ENCODE measurements at regions not wholly inside any gene's neighbourhood (a gene's known extent, or its start where the extent isn't known, plus 50 kb on each side); places are given as distances from the start of the nearest gene placed in this dataset.

- peak; percentile 61 for DNase-seq (ENCODE audit: low spot score)
Observed at GRCh38 chr16:66315210-66315825, 51.2 kb upstream of the CDH5 start.

GRCh38 chr16:66311306-66311705, 55.2 kb upstream of the CDH5 start:
- no peak for DNase-seq (ENCODE audit: low spot score)

- no peak for DNase-seq (ENCODE audit: low spot score)
Observed at GRCh38 chr16:66309215-66309807, 57.2 kb upstream of the CDH5 start.

GRCh38 chr16:66308096-66308495, 58.4 kb upstream of the CDH5 start:
- DNase-seq (ENCODE audit: low spot score): no peak

- DNase-seq (ENCODE audit: low spot score): no peak
Observed at GRCh38 chr16:66306366-66307150, 59.9 kb upstream of the CDH5 start.

GRCh38 chr16:66304961-66305360, 61.5 kb upstream of the CDH5 start:
- DNase-seq (ENCODE audit: low spot score): no peak

GRCh38 chr16:66304151-66304550, 62.3 kb upstream of the CDH5 start:
- DNase-seq (ENCODE audit: low spot score): no peak

GRCh38 chr16:66300501-66300900, 66.0 kb upstream of the CDH5 start:
- DNase-seq (ENCODE audit: low spot score): no peak

- no peak for DNase-seq (ENCODE audit: low spot score)
Observed at GRCh38 chr16:66300037-66300436, 66.5 kb upstream of the CDH5 start.

- DNase-seq (ENCODE audit: low spot score): no peak
Observed at GRCh38 chr16:66299349-66299748, 67.1 kb upstream of the CDH5 start.

GRCh38 chr16:66298571-66299120, 67.8 kb upstream of the CDH5 start:
- DNase-seq (ENCODE audit: low spot score): no peak

- DNase-seq (ENCODE audit: low spot score): no peak
Observed at GRCh38 chr16:66298006-66298405, 68.5 kb upstream of the CDH5 start.

- DNase-seq (ENCODE audit: low spot score): no peak
Observed at GRCh38 chr16:66296591-66296990, 69.9 kb upstream of the CDH5 start.

GRCh38 chr16:66295761-66296546, 70.5 kb upstream of the CDH5 start:
- DNase-seq (ENCODE audit: low spot score): no peak

GRCh38 chr16:66295213-66295612, 71.3 kb upstream of the CDH5 start:
- DNase-seq (ENCODE audit: low spot score): no peak

GRCh38 chr16:66294507-66294906, 72.0 kb upstream of the CDH5 start:
- no peak for DNase-seq (ENCODE audit: low spot score)

- DNase-seq (ENCODE audit: low spot score): no peak
Observed at GRCh38 chr16:66293932-66294331, 72.6 kb upstream of the CDH5 start.

- DNase-seq (ENCODE audit: low spot score): no peak
Observed at GRCh38 chr16:66293207-66293735, 73.2 kb upstream of the CDH5 start.

GRCh38 chr16:66292241-66292935, 74.1 kb upstream of the CDH5 start:
- DNase-seq (ENCODE audit: low spot score): no peak

- no peak for DNase-seq (ENCODE audit: low spot score)
Observed at GRCh38 chr16:66291833-66292232, 74.7 kb upstream of the CDH5 start.

- DNase-seq (ENCODE audit: low spot score): no peak
Observed at GRCh38 chr16:66290431-66290830, 76.1 kb upstream of the CDH5 start.

Measured in CD4-positive, alpha-beta T cell treated with Interleukin-2 at 100 ng/mL for 4 hours (primary cell).